ENCODE measurements at regions not wholly inside any gene's neighbourhood (a gene's known extent, or its start where the extent isn't known, plus 50 kb on each side); places are given as distances from the start of the nearest gene placed in this dataset.

- no peak for ATAC-seq (ENCODE audit: low read depth)
These were observed 907.5 kb upstream of the ATXN7L3B start for GRCh38 chr12:73629893-73630831.

More at GRCh38 chr12:73629893-73630831, 907.5 kb upstream of the ATXN7L3B start:
- no peak overlapping the region for H3K4me3 Mint-ChIP-seq
- Histone ChIP-seq H3K36me3 (replicated peaks in 1 of 2; ENCODE audit: control extremely low read depth in 1 of 2, control insufficient read depth in 1 of 2, extremely low read depth in 1 of 2, insufficient read depth in 2 of 2, low read length in 1 of 2) (no peaks in the 10 kb centered on the region), H3K9ac (ENCODE audit: low read length) (no peak overlapping the region), H2AFZ (ENCODE audit: insufficient read depth, low read depth, low read length, poor library complexity, severe bottlenecking) (no peak overlapping the region), H3K27me3 (replicated peaks in 1 of 4; ENCODE audit: control extremely low read depth in 1 of 4, control insufficient read depth in 3 of 4, insufficient read depth in 4 of 4, low read length in 3 of 4) (no peaks in the 10 kb centered on the region), H3K4me2 (replicated peaks; ENCODE audit: low read depth, low read length, poor library complexity, severe bottlenecking) (no peak overlapping the region), H3K27ac (ENCODE audit: low read length in 2 of 2) (no peak overlapping the region), H4K20me1 (ENCODE audit: control insufficient read depth, insufficient read depth, low read length, poor library complexity, severe bottlenecking) (no peaks in the 10 kb centered on the region), H3K4me1 (ENCODE audit: control insufficient read depth in 2 of 2, insufficient read depth in 2 of 2, low read length in 2 of 2) (no peaks in the 10 kb centered on the region), H3K4me3 (ENCODE audit: control extremely low read depth in 1 of 5, extremely low read depth in 1 of 5, insufficient read depth in 1 of 5, low read depth in 2 of 5, low read length in 4 of 5) (no peak overlapping the region), H3K9me3 (ENCODE audit: control extremely low read depth in 1 of 3, control insufficient read depth in 2 of 3, insufficient read depth in 1 of 3, low read length in 2 of 3) (no peaks in the 10 kb centered on the region), H3K79me2 (ENCODE audit: control insufficient read depth, insufficient read depth, low read length) (no peaks in the 10 kb centered on the region)
- H3K27ac Mint-ChIP-seq = no peak overlapping the region
- H3K9me3 Mint-ChIP-seq (ENCODE audit: insufficient read depth) = no peaks in the 10 kb centered on the region
- ChIA-PET POLR2A (no interaction called here), CTCF (no interaction called here)
- DNase-seq = no peak
- intact Hi-C loops (cut with micrococcal nuclease) = no loop called here
- TF ChIP-seq EZH2 (IDR thresholded peaks at IDR 0.05; ENCODE audit: borderline replicate concordance, insufficient read depth, low read depth, low read length, poor library complexity, severe bottlenecking) (no peak), CTCF (IDR thresholded peaks at IDR 0.05) (no peak)
- no CpG with 5 or more reads among the region's 4 CpGs for WGBS (ENCODE audit: insufficient coverage)
- no peaks in the 10 kb centered on the region for H3K27me3 Mint-ChIP-seq
- no peaks in the 10 kb centered on the region for H3K4me1 Mint-ChIP-seq

Measured in B cell (primary cell).